ENCODE measurements at regions not wholly inside any gene's neighbourhood (a gene's known extent, or its start where the extent isn't known, plus 50 kb on each side); places are given as distances from the start of the nearest gene placed in this dataset.

DNA sequence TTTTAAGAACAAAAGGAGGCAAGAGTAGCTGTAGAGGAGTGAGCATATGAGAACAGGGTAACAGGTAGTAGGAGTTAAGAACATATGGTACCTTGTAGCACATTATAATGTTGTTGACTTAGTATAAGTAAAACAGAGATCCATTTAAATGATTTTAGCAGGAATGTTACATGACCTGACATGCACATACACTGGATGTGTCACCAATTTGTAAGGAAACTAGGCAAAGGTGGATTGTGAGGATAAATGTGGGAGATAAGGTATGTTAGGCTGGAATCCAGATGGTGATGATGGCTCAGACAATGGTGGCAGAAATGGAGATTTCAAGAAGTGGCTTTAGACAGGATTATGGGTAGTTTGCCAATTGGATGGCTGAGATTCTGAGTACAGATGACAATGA, 443.1 kb upstream of the DAB2 start:
- no peaks in the 10 kb centered on the region for H3K36me3 ChIP-seq (ENCODE audit: control insufficient read depth in 1 of 2, insufficient read depth in 2 of 2, low read length in 2 of 2)
- H3K4me3 ChIP-seq (ENCODE audit: low read depth in 1 of 2, low read length in 2 of 2): no peak overlapping the region
- no peaks in the 10 kb centered on the region for H3K27me3 ChIP-seq (ENCODE audit: low read depth, low read length)
- H3K27ac ChIP-seq (ENCODE audit: low read length): no peak overlapping the region
- peaks cover 0 to 6% of the 10 kb centered on the region in 2 donors for H3K9me3 ChIP-seq (ENCODE audit: control insufficient read depth in 1 of 2, low read length in 2 of 2)
- no peaks in the 10 kb centered on the region for H3K4me1 ChIP-seq (ENCODE audit: control insufficient read depth in 1 of 2, insufficient read depth in 2 of 2, low read length in 2 of 2)

DNA sequence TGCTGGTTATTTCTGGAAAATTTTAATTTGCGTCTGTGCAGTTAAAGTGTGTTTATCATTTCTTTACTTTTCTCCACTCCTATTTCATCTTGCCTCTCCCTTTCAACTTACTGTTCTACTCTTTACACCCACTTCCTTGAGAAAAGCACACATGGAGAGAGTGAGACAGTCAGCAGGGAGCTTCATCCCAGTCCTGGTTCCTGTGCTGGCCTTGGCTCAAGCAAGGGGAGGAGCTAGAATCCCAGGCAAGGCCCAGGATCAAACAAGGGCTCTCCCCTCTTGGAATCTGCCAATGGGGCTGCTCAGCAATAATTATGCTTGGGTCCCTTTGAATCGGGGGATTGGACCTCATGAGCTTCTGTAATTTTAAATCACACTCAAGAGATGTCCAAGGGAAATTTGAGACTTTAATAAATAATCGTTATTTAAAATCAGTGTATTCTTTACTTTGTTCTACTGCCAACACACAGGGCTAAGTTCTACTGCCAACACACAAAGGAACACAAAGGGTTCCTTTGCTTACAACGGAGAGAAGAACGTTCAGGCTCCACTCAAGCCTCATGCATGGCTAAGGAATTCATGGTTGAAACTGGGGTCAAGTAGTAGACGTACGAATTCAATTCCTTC, 439.3 kb upstream of the DAB2 start:
- Histone ChIP-seq H3K27ac (ENCODE audit: low read length) (no peak overlapping the region), H3K27me3 (ENCODE audit: low read depth, low read length) (no peaks in the 10 kb centered on the region), H3K4me1 (ENCODE audit: control insufficient read depth in 1 of 2, insufficient read depth in 2 of 2, low read length in 2 of 2) (no peaks in the 10 kb centered on the region), H3K4me3 (ENCODE audit: low read depth in 1 of 2, low read length in 2 of 2) (no peak overlapping the region), H3K9me3 (ENCODE audit: control insufficient read depth in 1 of 2, low read length in 2 of 2) (no peaks in the 10 kb centered on the region), H3K36me3 (ENCODE audit: control insufficient read depth in 1 of 2, insufficient read depth in 2 of 2, low read length in 2 of 2) (no peaks in the 10 kb centered on the region)

DNA sequence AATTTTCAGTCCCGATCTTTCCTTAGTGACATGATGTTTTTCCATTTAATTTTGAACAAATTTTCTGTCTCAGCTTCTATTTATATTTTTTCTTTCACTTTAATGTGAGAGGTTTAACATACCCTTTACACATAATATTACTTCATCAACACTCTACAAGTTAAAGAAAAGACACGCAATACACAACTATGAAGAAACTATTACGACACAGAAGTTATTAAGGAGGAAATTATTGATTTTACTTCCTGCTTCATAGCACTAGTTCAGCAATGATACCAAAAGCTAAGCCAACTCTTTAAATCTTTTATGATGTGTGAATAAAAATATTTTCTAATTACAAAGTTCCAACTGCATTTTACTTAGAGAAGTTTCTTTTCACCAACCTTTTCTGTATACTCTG, 432.3 kb upstream of the DAB2 start:
- Histone ChIP-seq H3K27me3 (ENCODE audit: low read depth, low read length) (no peaks in the 10 kb centered on the region), H3K27ac (ENCODE audit: low read length) (no peak overlapping the region), H3K4me3 (ENCODE audit: low read depth in 1 of 2, low read length in 2 of 2) (no peak overlapping the region), H3K4me1 (ENCODE audit: control insufficient read depth in 1 of 2, insufficient read depth in 2 of 2, low read length in 2 of 2) (no peaks in the 10 kb centered on the region), H3K36me3 (ENCODE audit: control insufficient read depth in 1 of 2, insufficient read depth in 2 of 2, low read length in 2 of 2) (no peaks in the 10 kb centered on the region), H3K9me3 (ENCODE audit: control insufficient read depth in 1 of 2, low read length in 2 of 2) (no peaks in the 10 kb centered on the region)

DNA sequence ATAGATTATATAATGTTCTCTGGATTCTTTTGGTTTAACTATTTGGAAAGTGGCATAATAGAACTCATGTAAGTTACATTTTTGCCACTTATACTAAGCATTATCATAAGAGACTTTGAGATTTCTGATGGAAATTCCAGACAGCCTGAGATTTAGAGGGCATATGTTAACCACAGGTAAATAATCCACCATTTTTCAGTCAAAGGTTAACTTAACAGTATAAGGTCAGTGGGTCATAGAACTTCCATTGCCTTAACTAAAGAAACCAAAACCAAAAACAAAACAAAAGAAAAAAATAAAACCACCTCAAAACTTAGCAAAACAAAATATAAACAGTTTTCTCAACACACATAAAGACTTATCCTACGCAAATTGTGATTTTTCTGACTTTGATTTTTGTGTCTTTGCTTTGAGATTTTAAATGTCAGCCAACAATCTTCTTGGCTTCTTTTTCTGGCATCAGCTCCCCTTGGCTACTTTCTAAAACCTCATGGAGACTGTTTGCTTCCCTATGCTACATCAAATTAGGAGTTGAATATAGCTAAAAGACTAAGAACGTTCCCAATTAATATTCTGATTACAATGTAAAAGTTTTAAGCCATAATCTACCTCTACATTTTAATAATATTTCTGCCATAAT, 430.1 kb upstream of the DAB2 start:
- H3K9me3 ChIP-seq (ENCODE audit: control insufficient read depth in 1 of 2, low read length in 2 of 2): no peaks in the 10 kb centered on the region
- H3K4me1 ChIP-seq (ENCODE audit: control insufficient read depth in 1 of 2, insufficient read depth in 2 of 2, low read length in 2 of 2): no peaks in the 10 kb centered on the region

DNA sequence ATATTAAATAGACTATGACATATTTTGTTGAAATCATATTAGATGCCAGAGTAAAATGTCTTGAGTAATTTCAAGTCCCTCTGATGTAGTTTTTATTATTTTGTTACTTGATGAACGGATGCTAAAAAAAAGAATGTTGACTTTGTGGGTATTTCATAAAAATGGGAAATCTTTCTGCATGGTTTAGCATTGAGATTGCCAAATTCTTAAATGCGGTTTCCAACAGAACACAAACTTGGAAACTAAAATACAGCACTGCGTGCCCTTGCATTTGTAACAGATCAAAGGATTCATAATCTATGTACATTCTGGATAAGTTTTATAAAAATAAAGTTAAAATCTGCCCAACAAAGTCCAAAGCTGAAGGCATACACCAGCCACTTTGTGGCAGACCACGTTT, 425.5 kb upstream of the DAB2 start:
- Histone ChIP-seq H3K4me3 (ENCODE audit: low read depth in 1 of 2, low read length in 2 of 2) (no peak overlapping the region), H3K27me3 (ENCODE audit: low read depth, low read length) (no peaks in the 10 kb centered on the region), H3K9me3 (ENCODE audit: control insufficient read depth in 1 of 2, low read length in 2 of 2) (no peaks in the 10 kb centered on the region), H3K27ac (ENCODE audit: low read length) (no peak overlapping the region), H3K36me3 (ENCODE audit: control insufficient read depth in 1 of 2, insufficient read depth in 2 of 2, low read length in 2 of 2) (no peaks in the 10 kb centered on the region), H3K4me1 (ENCODE audit: control insufficient read depth in 1 of 2, insufficient read depth in 2 of 2, low read length in 2 of 2) (no peaks in the 10 kb centered on the region)

More for the DNA sequence above, 430.1 kb upstream of the DAB2 start:
- no peak overlapping the region for H3K27ac ChIP-seq (ENCODE audit: low read length)
- no peaks in the 10 kb centered on the region for H3K36me3 ChIP-seq (ENCODE audit: control insufficient read depth in 1 of 2, insufficient read depth in 2 of 2, low read length in 2 of 2)
- H3K4me3 ChIP-seq (ENCODE audit: low read depth in 1 of 2, low read length in 2 of 2): no peak overlapping the region
- no peaks in the 10 kb centered on the region for H3K27me3 ChIP-seq (ENCODE audit: low read depth, low read length)

DNA sequence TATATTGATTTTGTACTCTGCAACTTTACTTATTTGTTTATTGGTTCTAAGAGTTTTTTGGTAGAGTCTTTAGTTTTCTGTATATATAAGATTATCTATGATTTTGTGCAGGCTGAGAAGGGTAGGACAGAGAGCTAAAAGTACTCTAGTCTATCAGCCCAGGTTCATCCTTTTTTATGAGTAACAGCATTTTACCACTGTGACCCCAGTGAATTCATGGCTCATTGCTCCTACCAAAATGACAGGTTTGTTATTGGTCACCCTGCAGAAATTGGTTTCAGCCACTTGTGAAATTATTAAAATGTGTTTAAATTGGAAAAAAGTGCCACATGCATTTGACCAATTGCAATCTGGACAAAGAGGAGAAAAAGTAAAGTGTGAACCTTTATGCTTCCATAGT, 421.4 kb upstream of the DAB2 start:
- H3K9me3 ChIP-seq (ENCODE audit: control insufficient read depth in 1 of 2, low read length in 2 of 2): no peaks in the 10 kb centered on the region

DNA sequence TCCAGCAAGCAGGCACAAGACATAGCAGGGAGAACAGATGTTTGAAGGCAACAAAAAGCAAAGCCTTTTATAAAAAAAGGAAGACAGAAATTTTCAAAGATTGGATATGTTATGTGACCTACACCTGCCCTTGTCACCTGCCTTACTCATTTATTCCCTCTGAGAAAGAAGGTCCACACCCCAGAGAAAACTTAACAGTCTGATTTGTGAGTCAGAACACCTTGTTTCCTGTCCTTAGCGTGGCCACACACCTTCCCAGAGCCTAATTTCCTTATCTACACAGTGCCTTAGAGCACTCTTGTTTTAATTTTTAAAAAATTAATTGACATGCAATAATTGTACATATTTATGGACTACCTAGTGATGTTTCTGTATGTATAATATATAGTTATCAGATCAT, 419.0 kb upstream of the DAB2 start:
- H3K36me3 ChIP-seq (ENCODE audit: control insufficient read depth in 1 of 2, insufficient read depth in 2 of 2, low read length in 2 of 2): no peaks in the 10 kb centered on the region
- H3K4me1 ChIP-seq (ENCODE audit: control insufficient read depth in 1 of 2, insufficient read depth in 2 of 2, low read length in 2 of 2): no peaks in the 10 kb centered on the region
- H3K9me3 ChIP-seq (ENCODE audit: control insufficient read depth in 1 of 2, low read length in 2 of 2): peaks cover 0 to 11% of the 10 kb centered on the region in 2 donors
- no peak overlapping the region for H3K4me3 ChIP-seq (ENCODE audit: low read depth in 1 of 2, low read length in 2 of 2)
- no peaks in the 10 kb centered on the region for H3K27me3 ChIP-seq (ENCODE audit: low read depth, low read length)
- H3K27ac ChIP-seq (ENCODE audit: low read length): no peak overlapping the region

More for the DNA sequence above, 421.4 kb upstream of the DAB2 start:
- Histone ChIP-seq H3K36me3 (ENCODE audit: control insufficient read depth in 1 of 2, insufficient read depth in 2 of 2, low read length in 2 of 2) (no peaks in the 10 kb centered on the region), H3K4me3 (ENCODE audit: low read depth in 1 of 2, low read length in 2 of 2) (no peak overlapping the region), H3K27me3 (ENCODE audit: low read depth, low read length) (no peaks in the 10 kb centered on the region), H3K27ac (ENCODE audit: low read length) (no peak overlapping the region), H3K4me1 (ENCODE audit: control insufficient read depth in 1 of 2, insufficient read depth in 2 of 2, low read length in 2 of 2) (no peaks in the 10 kb centered on the region)

DNA sequence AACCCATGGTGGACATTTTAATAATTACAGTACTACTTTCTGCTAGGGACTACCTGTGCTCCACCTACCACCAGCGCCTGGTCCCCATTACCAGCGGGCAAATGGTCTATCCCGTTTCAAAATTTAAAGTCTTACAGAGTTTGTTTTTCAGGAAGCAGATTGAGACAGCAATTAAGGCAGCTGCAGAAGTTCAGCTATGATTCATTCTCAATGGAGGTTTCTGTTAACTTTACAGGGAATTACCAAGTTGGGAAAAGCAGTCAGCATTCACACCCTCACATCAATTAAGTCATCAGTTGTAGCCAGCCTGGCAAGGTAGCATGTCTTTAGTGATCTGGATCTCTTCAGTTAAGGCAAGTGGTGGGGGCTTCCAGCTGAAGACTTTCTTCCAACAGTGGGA, 410.6 kb upstream of the DAB2 start:
- H3K27me3 ChIP-seq (ENCODE audit: low read depth, low read length): no peaks in the 10 kb centered on the region
- H3K27ac ChIP-seq (ENCODE audit: low read length): no peak overlapping the region
- H3K4me1 ChIP-seq (ENCODE audit: control insufficient read depth in 1 of 2, insufficient read depth in 2 of 2, low read length in 2 of 2): no peaks in the 10 kb centered on the region

DNA sequence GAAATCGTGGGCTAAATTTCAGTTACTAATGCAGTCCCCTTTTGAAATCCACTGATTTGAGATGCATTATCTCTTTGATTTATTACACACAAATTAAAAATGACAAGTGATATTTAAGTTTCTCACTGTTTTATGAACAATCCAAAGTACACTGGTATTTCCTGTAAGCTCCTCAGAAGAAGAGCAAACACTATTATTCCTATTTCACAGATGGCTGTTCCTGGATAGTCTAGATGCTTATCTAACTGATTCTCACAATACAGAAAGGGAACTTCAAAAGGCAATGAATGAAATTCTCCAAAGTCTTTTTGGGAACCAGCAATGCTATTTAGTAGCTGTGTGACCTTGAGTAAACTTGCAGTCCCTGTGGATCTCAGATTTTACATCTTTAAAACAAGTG, 404.7 kb upstream of the DAB2 start:
- Histone ChIP-seq H3K4me1 (ENCODE audit: control insufficient read depth in 1 of 2, insufficient read depth in 2 of 2, low read length in 2 of 2) (no peaks in the 10 kb centered on the region), H3K36me3 (ENCODE audit: control insufficient read depth in 1 of 2, insufficient read depth in 2 of 2, low read length in 2 of 2) (no peaks in the 10 kb centered on the region), H3K27ac (ENCODE audit: low read length) (no peak overlapping the region), H3K27me3 (ENCODE audit: low read depth, low read length) (no peaks in the 10 kb centered on the region), H3K9me3 (ENCODE audit: control insufficient read depth in 1 of 2, low read length in 2 of 2) (no peaks in the 10 kb centered on the region), H3K4me3 (ENCODE audit: low read depth in 1 of 2, low read length in 2 of 2) (no peak overlapping the region)

More for the DNA sequence above, 410.6 kb upstream of the DAB2 start:
- no peaks in the 10 kb centered on the region for H3K36me3 ChIP-seq (ENCODE audit: control insufficient read depth in 1 of 2, insufficient read depth in 2 of 2, low read length in 2 of 2)
- H3K4me3 ChIP-seq (ENCODE audit: low read depth in 1 of 2, low read length in 2 of 2): no peak overlapping the region
- H3K9me3 ChIP-seq (ENCODE audit: control insufficient read depth in 1 of 2, low read length in 2 of 2): peaks cover 0 to 12% of the 10 kb centered on the region in 2 donors

DNA sequence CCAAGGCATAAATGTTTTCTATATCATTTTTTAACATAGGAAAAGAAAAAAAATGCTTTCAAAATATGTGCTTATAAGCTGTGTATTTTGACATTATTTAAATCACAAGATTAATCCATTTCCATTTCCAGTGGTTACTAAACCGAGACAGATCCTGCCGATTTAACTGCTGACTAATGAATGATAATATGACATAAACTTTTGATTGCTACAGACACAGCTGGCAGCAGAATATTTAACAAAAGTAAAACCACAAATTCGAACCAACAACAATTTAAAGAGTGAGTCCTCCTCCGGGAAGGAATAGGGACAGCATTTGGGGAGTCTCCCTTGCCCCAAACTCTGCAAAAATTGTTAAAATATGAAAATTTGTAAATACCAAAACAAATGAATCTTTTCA, 401.3 kb upstream of the DAB2 start:
- H3K27ac ChIP-seq (ENCODE audit: low read length): no peak overlapping the region
- H3K4me1 ChIP-seq (ENCODE audit: control insufficient read depth in 1 of 2, insufficient read depth in 2 of 2, low read length in 2 of 2): no peaks in the 10 kb centered on the region
- no peaks in the 10 kb centered on the region for H3K36me3 ChIP-seq (ENCODE audit: control insufficient read depth in 1 of 2, insufficient read depth in 2 of 2, low read length in 2 of 2)
- H3K27me3 ChIP-seq (ENCODE audit: low read depth, low read length): no peaks in the 10 kb centered on the region
- no peak overlapping the region for H3K4me3 ChIP-seq (ENCODE audit: low read depth in 1 of 2, low read length in 2 of 2)
- no peaks in the 10 kb centered on the region for H3K9me3 ChIP-seq (ENCODE audit: control insufficient read depth in 1 of 2, low read length in 2 of 2)

DNA sequence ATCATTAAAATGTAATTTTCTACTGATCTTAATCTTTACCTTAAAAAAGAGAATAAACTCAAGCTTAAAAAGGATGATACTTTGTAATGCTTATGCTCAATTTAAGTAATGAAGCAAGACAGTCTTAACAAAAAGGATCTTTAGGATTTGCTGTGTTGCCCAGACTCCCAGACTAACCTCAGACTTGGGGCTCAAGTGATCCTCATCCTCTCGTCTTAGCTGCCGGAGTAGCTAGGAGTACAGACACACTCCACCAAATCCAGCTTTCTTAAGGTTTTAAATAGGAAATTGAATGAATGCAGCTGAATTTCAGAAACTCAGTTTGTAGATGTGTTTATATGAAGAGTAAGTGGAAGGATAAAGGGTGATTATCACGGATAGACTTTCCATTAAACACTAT, 400.5 kb upstream of the DAB2 start:
- no peaks in the 10 kb centered on the region for H3K4me1 ChIP-seq (ENCODE audit: control insufficient read depth in 1 of 2, insufficient read depth in 2 of 2, low read length in 2 of 2)
- no peaks in the 10 kb centered on the region for H3K36me3 ChIP-seq (ENCODE audit: control insufficient read depth in 1 of 2, insufficient read depth in 2 of 2, low read length in 2 of 2)
- no peaks in the 10 kb centered on the region for H3K27me3 ChIP-seq (ENCODE audit: low read depth, low read length)
- no peak overlapping the region for H3K27ac ChIP-seq (ENCODE audit: low read length)
- H3K4me3 ChIP-seq (ENCODE audit: low read depth in 1 of 2, low read length in 2 of 2): no peak overlapping the region
- H3K9me3 ChIP-seq (ENCODE audit: control insufficient read depth in 1 of 2, low read length in 2 of 2): no peaks in the 10 kb centered on the region

DNA sequence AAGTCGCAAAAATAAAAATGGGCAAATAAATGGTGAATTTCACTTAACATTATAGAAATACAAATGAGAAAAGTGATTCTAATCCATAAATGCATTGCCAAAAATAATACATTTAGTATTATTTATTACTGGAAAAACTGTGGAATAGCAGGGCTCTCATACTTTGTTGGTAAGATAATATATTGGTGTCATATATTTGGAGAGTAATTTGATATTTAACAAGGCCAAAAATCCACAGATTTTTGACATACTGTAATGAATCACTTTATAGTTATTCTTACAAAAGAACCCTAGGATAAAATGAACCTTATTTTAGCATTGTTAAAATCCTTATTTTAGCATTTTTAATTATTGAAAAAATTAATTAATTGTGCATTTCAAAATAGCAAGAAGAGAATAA, 397.2 kb upstream of the DAB2 start:
- no peaks in the 10 kb centered on the region for H3K36me3 ChIP-seq (ENCODE audit: control insufficient read depth in 1 of 2, insufficient read depth in 2 of 2, low read length in 2 of 2)
- no peaks in the 10 kb centered on the region for H3K9me3 ChIP-seq (ENCODE audit: control insufficient read depth in 1 of 2, low read length in 2 of 2)
- H3K27me3 ChIP-seq (ENCODE audit: low read depth, low read length): no peaks in the 10 kb centered on the region
- H3K27ac ChIP-seq (ENCODE audit: low read length): no peak overlapping the region
- H3K4me1 ChIP-seq (ENCODE audit: control insufficient read depth in 1 of 2, insufficient read depth in 2 of 2, low read length in 2 of 2): no peaks in the 10 kb centered on the region
- H3K4me3 ChIP-seq (ENCODE audit: low read depth in 1 of 2, low read length in 2 of 2): no peak overlapping the region

Measured in muscle layer of duodenum (tissue), 2 donors.